GM03348 (cell line): ENCODE measurements at regions not wholly inside any gene's neighbourhood (a gene's known extent, or its start where the extent isn't known, plus 50 kb on each side); places are given as distances from the start of the nearest gene placed in this dataset.
A peak's percentile ranks its signal among the peaks of the same experiment; 100 is the strongest.
"Not testable (repeated sequence)": the region's sequence is repeated elsewhere in the genome, so short reads cannot be mapped to it uniquely, and the experiment has no call there.

Experiments
- DNase-seq: peaks from one replicate; pipeline ENCODE4 v3.0.0; 2012; ENCODE audit warnings: low spot score

GRCh38 chr5:158516521-158516920, 583.2 kb downstream of the EBF1 start:
- no peak for DNase-seq

GRCh38 chr5:158514986-158515359, 584.7 kb downstream of the EBF1 start:
- DNase-seq: no peak

GRCh38 chr5:158514319-158514985, 585.3 kb downstream of the EBF1 start:
- peak; percentile 54 for DNase-seq

GRCh38 chr5:158513490-158514318, 586.0 kb downstream of the EBF1 start:
- DNase-seq: no peak

GRCh38 chr5:158511454-158511853, 588.3 kb downstream of the EBF1 start:
- no peak for DNase-seq

- DNase-seq: no peak
Observed at GRCh38 chr5:158510479-158510878, 589.2 kb downstream of the EBF1 start.

GRCh38 chr5:158506648-158507047, 593.1 kb downstream of the EBF1 start:
- DNase-seq: no peak

GRCh38 chr5:158502686-158503085, 597.0 kb downstream of the EBF1 start:
- no peak for DNase-seq

- no peak for DNase-seq
Observed at GRCh38 chr5:158499892-158500418, 599.8 kb downstream of the EBF1 start.

- no peak for DNase-seq
Observed at GRCh38 chr5:158499075-158499891, 600.4 kb downstream of the EBF1 start.

GRCh38 chr5:158496624-158497023, 603.1 kb downstream of the EBF1 start:
- no peak for DNase-seq

GRCh38 chr5:158494541-158494940, 605.2 kb downstream of the EBF1 start:
- no peak for DNase-seq

GRCh38 chr5:158494044-158494443, 605.7 kb downstream of the EBF1 start:
- not testable (repeated sequence) for DNase-seq

GRCh38 chr5:158492841-158493242, 606.9 kb downstream of the EBF1 start:
- DNase-seq: no peak

GRCh38 chr5:158492136-158492535, 607.6 kb downstream of the EBF1 start:
- DNase-seq: no peak

GRCh38 chr5:158487664-158488063, 612.1 kb downstream of the EBF1 start:
- no peak for DNase-seq

GRCh38 chr5:158487156-158487555, 612.6 kb downstream of the EBF1 start:
- no peak for DNase-seq

- DNase-seq: no peak
Observed at GRCh38 chr5:158486566-158486965, 613.1 kb downstream of the EBF1 start.

GRCh38 chr5:158485604-158486081, 614.1 kb downstream of the EBF1 start:
- DNase-seq: peak; percentile 52

GRCh38 chr5:158485047-158485446, 614.7 kb downstream of the EBF1 start:
- no peak for DNase-seq

GRCh38 chr5:158484150-158484549, 615.6 kb downstream of the EBF1 start:
- DNase-seq: peak; percentile 29

GRCh38 chr5:158483281-158483860, 616.3 kb downstream of the EBF1 start:
- DNase-seq: no peak
